ENCODE measurements at regions not wholly inside any gene's neighbourhood (a gene's known extent, or its start where the extent isn't known, plus 50 kb on each side); places are given as distances from the start of the nearest gene placed in this dataset.
"Not testable (repeated sequence)": the region's sequence is repeated elsewhere in the genome, so short reads cannot be mapped to it uniquely, and the experiment has no call there.

GRCh38 chr4:103397541-103397940, 199.4 kb upstream of the CENPE start:
- FAIRE-seq, result no peak
- POLR2A ChIA-PET, result no interaction called here
- in situ Hi-C loops (cut with MboI), result no loop called here

DNA sequence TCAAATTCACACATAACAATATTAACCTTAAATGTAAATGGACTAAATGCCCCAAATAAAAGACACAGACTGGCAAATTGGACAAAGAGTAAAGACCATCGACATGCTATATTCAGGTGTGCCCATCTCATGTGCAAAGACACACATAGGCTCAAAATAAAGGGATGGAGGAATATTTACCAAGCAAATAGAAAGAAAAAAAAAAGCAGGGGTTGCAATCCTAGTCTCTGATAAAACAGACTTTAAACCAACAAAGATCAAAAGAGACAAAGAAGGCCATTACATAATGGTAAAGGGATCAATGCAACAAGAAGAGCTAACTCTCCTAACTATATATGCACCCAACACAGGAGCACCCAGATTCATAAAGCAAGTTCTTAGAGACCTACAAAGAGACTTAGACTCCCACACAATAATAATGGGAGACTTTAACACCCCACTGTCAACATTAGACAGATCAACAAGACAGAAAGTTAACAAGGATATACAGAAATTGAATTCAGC, 189.4 kb upstream of the CENPE start:
- SMC1A ChIA-PET (ENCODE audit: uncharacterized antibody, unreplicated experiment); DNase-seq (ENCODE audit: low read depth, low spot score); CTCF ChIA-PET; in situ Hi-C loops (cut with MboI); H3K4me3 ChIP-seq; H3K9ac ChIP-seq (ENCODE audit: control insufficient read depth, insufficient read depth, low read length); H2AFZ ChIP-seq (ENCODE audit: control insufficient read depth, low read depth, low read length); ATAC-seq; H3K79me2 ChIP-seq (ENCODE audit: control insufficient read depth, insufficient read depth, low read length); H4K20me1 ChIP-seq (ENCODE audit: control insufficient read depth, insufficient read depth); H3K9me3 ChIP-seq (replicated peaks; ENCODE audit: control insufficient read depth, insufficient read depth, low read length); H3K4me1 ChIP-seq (ENCODE audit: control insufficient read depth, insufficient read depth, low read length); BruUV-seq (replicated peaks); POLR2A ChIA-PET; FAIRE-seq; RAD21 ChIA-PET (ENCODE audit: unreplicated experiment); intact Hi-C loops (cut with micrococcal nuclease; ENCODE audit: unreplicated experiment); H3K27me3 ChIP-seq (replicated peaks in 1 of 2; ENCODE audit: control insufficient read depth in 2 of 2, insufficient read depth in 2 of 2, low read length in 1 of 2); H3K36me3 ChIP-seq (ENCODE audit: control insufficient read depth in 2 of 2, insufficient read depth in 2 of 2, low read length in 1 of 2); H3K4me2 ChIP-seq (ENCODE audit: control insufficient read depth, insufficient read depth); H3K27ac ChIP-seq (ENCODE audit: control insufficient read depth, insufficient read depth): not testable (repeated sequence)
- 0% methylated on average over 1 of the region's 1 CpG for WGBS (ENCODE audit: insufficient coverage, insufficient replicate concordance, low lambda C conversion rate, missing lambda C conversion rate)

More at GRCh38 chr4:103397541-103397940, 199.4 kb upstream of the CENPE start:
- H3K4me2 ChIP-seq (ENCODE audit: control insufficient read depth, insufficient read depth), result no peak overlapping the region
- no peak overlapping the region for H3K27ac ChIP-seq (ENCODE audit: control insufficient read depth, insufficient read depth)
- RAD21 ChIA-PET (ENCODE audit: unreplicated experiment), result no interaction called here
- no TSS peak for BruUV-seq (replicated peaks)
- SMC1A ChIA-PET (ENCODE audit: uncharacterized antibody, unreplicated experiment), result no interaction called here
- 0% methylated on average over 1 of the region's 1 CpG for WGBS (ENCODE audit: insufficient coverage, insufficient replicate concordance, low lambda C conversion rate, missing lambda C conversion rate)
- H3K79me2 ChIP-seq (ENCODE audit: control insufficient read depth, insufficient read depth, low read length), result no peaks in the 10 kb centered on the region
- no peak overlapping the region for H3K9ac ChIP-seq (ENCODE audit: control insufficient read depth, insufficient read depth, low read length)
- no peak overlapping the region for H2AFZ ChIP-seq (ENCODE audit: control insufficient read depth, low read depth, low read length)
- ATAC-seq (no peak), DNase-seq (ENCODE audit: low read depth, low spot score) (no peak)
- H3K9me3 ChIP-seq (replicated peaks; ENCODE audit: control insufficient read depth, insufficient read depth, low read length), result no peaks in the 10 kb centered on the region
- intact Hi-C loops (cut with micrococcal nuclease; ENCODE audit: unreplicated experiment), result no loop called here
- no peaks in the 10 kb centered on the region for H4K20me1 ChIP-seq (ENCODE audit: control insufficient read depth, insufficient read depth)
- CTCF ChIA-PET, result interaction anchor here (0.7 kb wide), 1 partner anchor 201 kb away, joined by 3 read pairs; no protein-coding TSS in a partner anchor
- no peak for TF ChIP-seq YY1 (IDR thresholded peaks at IDR 0.05; ENCODE audit: low read depth, low read length)
- no peak for TF ChIP-seq STAT1 (conservative IDR thresholded peaks at IDR 0.05)
- no peak for TF ChIP-seq MTA2 (IDR thresholded peaks at IDR 0.05; ENCODE audit: low read depth)
- TF ChIP-seq MAX (IDR thresholded peaks at IDR 0.05; ENCODE audit: low read depth, low read length), result no peak
- no peak for TF ChIP-seq MYB (IDR thresholded peaks at IDR 0.05; ENCODE audit: borderline replicate concordance, low read depth, low read length)
- no peak for TF ChIP-seq IRF3 (IDR thresholded peaks at IDR 0.05)
- TF ChIP-seq RFX5 (IDR thresholded peaks at IDR 0.05; ENCODE audit: low read depth, low read length), result no peak
- no peak for TF ChIP-seq ZNF207 (IDR thresholded peaks at IDR 0.05; ENCODE audit: borderline replicate concordance)
- TF ChIP-seq NFYB (IDR thresholded peaks at IDR 0.05; ENCODE audit: insufficient read depth, low read depth, low read length), result no peak
- TF ChIP-seq GATAD2B (conservative IDR thresholded peaks at IDR 0.05; ENCODE audit: low read depth), result no peak
- no peak for TF ChIP-seq TCF3 (IDR thresholded peaks at IDR 0.05; ENCODE audit: borderline replicate concordance, insufficient read depth, low read depth, low read length)
- TF ChIP-seq CHD1 (IDR thresholded peaks at IDR 0.05; ENCODE audit: low read depth, low read length), result no peak
- TF ChIP-seq, protein P1, sequence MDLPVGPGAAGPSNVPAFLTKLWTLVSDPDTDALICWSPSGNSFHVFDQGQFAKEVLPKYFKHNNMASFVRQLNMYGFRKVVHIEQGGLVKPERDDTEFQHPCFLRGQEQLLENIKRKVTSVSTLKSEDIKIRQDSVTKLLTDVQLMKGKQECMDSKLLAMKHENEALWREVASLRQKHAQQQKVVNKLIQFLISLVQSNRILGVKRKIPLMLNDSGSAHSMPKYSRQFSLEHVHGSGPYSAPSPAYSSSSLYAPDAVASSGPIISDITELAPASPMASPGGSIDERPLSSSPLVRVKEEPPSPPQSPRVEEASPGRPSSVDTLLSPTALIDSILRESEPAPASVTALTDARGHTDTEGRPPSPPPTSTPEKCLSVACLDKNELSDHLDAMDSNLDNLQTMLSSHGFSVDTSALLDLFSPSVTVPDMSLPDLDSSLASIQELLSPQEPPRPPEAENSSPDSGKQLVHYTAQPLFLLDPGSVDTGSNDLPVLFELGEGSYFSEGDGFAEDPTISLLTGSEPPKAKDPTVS (IDR thresholded peaks at IDR 0.05; ENCODE audit: low read depth, low read length), result no peak
- H3K27me3 ChIP-seq (replicated peaks in 1 of 2; ENCODE audit: control insufficient read depth in 2 of 2, insufficient read depth in 2 of 2, low read length in 1 of 2), result no peaks in the 10 kb centered on the region
- H3K4me1 ChIP-seq (ENCODE audit: control insufficient read depth, insufficient read depth, low read length), result no peaks in the 10 kb centered on the region
- H3K4me3 ChIP-seq, result no peak overlapping the region
- no peaks in the 10 kb centered on the region for H3K36me3 ChIP-seq (ENCODE audit: control insufficient read depth in 2 of 2, insufficient read depth in 2 of 2, low read length in 1 of 2)

All from GM12878 (cell line).